Lower lobe of right lung (tissue), 2 donors: ENCODE measurements at regions not wholly inside any gene's neighbourhood (a gene's known extent, or its start where the extent isn't known, plus 50 kb on each side); places are given as distances from the start of the nearest gene placed in this dataset.

Source experiments
- ATAC-seq, 2 donors: fragments of 200-7000 bp; cut with Tn5 transposase; one replicate each; pipeline ENCODE4 v1.9.1; 2020 to 2022; ENCODE audit warnings: mild to moderate bottlenecking in 2 of 2, moderate library complexity in 2 of 2
- DNase-seq: peaks from one replicate; pipeline ENCODE4 v3.0.0-alpha.2; 2020
- H3K27ac ChIP-seq: fragments of 200-600 bp; one replicate; pipeline ENCODE4 v1.8.0; 2022
- H3K27me3 ChIP-seq: fragments of 200-600 bp; one replicate; pipeline ENCODE4 v1.8.0; 2022; ENCODE audit warnings: low read depth
- H3K36me3 ChIP-seq: fragments of 200-600 bp; one replicate; pipeline ENCODE4 v1.8.0; 2022; ENCODE audit warnings: mild to moderate bottlenecking
- H3K4me1 ChIP-seq: fragments of 200-600 bp; one replicate; pipeline ENCODE4 v1.8.0; 2022
- H3K4me3 ChIP-seq: fragments of 200-600 bp; one replicate; pipeline ENCODE4 v1.8.0; 2022; ENCODE audit warnings: mild to moderate bottlenecking
- H3K9me3 ChIP-seq: fragments of 200-600 bp; one replicate; pipeline ENCODE4 v1.8.0; 2022
- CTCF ChIP-seq: fragments of 200-600 bp; IDR thresholded peaks from one replicate; pipeline ENCODE4 v1.8.0; 2022; ENCODE audit warnings: antibody characterized with exemption, mild to moderate bottlenecking
- intact Hi-C: fragments of 100-400 bp; cut with DNase I; formaldehyde crosslinking; loops from one replicate; pipeline ENCODE4 v1.11.0; 2022
- donor health status: DM: no; HTN: yes; CAD: no; lungs with severe emphysema.

GRCh38 chr7:19304086-19304485 is 158.9 kb upstream of the FERD3L start:
- intact Hi-C loops, result no loop called here
- Histone ChIP-seq H3K4me3 (no peak overlapping the region), H3K27me3 (no peaks in the 10 kb centered on the region), H3K9me3 (no peaks in the 10 kb centered on the region), H3K36me3 (no peaks in the 10 kb centered on the region), H3K27ac (no peak overlapping the region), H3K4me1 (no peaks in the 10 kb centered on the region)
- TF ChIP-seq CTCF, result no peak
- DNase-seq (no peak), ATAC-seq (no peak)

GRCh38 chr7:19302731-19303130 is 157.5 kb upstream of the FERD3L start:
- H3K9me3 ChIP-seq, result no peaks in the 10 kb centered on the region
- no peak overlapping the region for H3K4me3 ChIP-seq
- intact Hi-C loops, result no loop called here
- no peak for DNase-seq
- no peaks in the 10 kb centered on the region for H3K36me3 ChIP-seq
- no peak overlapping the region for H3K27ac ChIP-seq
- ATAC-seq, result no peak
- no peaks in the 10 kb centered on the region for H3K4me1 ChIP-seq
- TF ChIP-seq CTCF, result no peak
- no peaks in the 10 kb centered on the region for H3K27me3 ChIP-seq

- Histone ChIP-seq H3K9me3 (no peaks in the 10 kb centered on the region), H3K36me3 (no peaks in the 10 kb centered on the region), H3K27me3 (no peaks in the 10 kb centered on the region), H3K4me1 (no peaks in the 10 kb centered on the region), H3K27ac (no peak overlapping the region), H3K4me3 (no peak overlapping the region)
- no peak for TF ChIP-seq CTCF
- ATAC-seq (no peak), DNase-seq (no peak)
- intact Hi-C loops, result no loop called here
Measured at GRCh38 chr7:19296617-19297016, 151.4 kb upstream of the FERD3L start.

GRCh38 chr7:19295376-19295775 is 150.2 kb upstream of the FERD3L start:
- Histone ChIP-seq H3K4me1 (no peaks in the 10 kb centered on the region), H3K36me3 (no peaks in the 10 kb centered on the region), H3K9me3 (no peaks in the 10 kb centered on the region), H3K4me3 (no peak overlapping the region), H3K27ac (no peak overlapping the region), H3K27me3 (no peaks in the 10 kb centered on the region)
- no peak for DNase-seq
- ATAC-seq, result no peak
- intact Hi-C loops, result no loop called here
- no peak for TF ChIP-seq CTCF

GRCh38 chr7:19294619-19295018 is 149.4 kb upstream of the FERD3L start:
- Histone ChIP-seq H3K4me1 (no peaks in the 10 kb centered on the region), H3K4me3 (no peak overlapping the region), H3K27me3 (no peaks in the 10 kb centered on the region), H3K27ac (no peak overlapping the region), H3K36me3 (no peaks in the 10 kb centered on the region), H3K9me3 (no peaks in the 10 kb centered on the region)
- DNase-seq (no peak), ATAC-seq (no peak)
- TF ChIP-seq CTCF, result no peak
- intact Hi-C loops, result no loop called here

- TF ChIP-seq CTCF, result no peak
- DNase-seq (no peak), ATAC-seq (no peak)
- no peak overlapping the region for H3K4me3 ChIP-seq
- H3K27ac ChIP-seq, result no peak overlapping the region
- no peaks in the 10 kb centered on the region for H3K36me3 ChIP-seq
- H3K9me3 ChIP-seq, result no peaks in the 10 kb centered on the region
- intact Hi-C loops, result no loop called here
- no peaks in the 10 kb centered on the region for H3K4me1 ChIP-seq
- no peaks in the 10 kb centered on the region for H3K27me3 ChIP-seq
Measured at GRCh38 chr7:19293431-19293830, 148.2 kb upstream of the FERD3L start.
